C4-2B (cell line): ENCODE measurements at regions not wholly inside any gene's neighbourhood (a gene's known extent, or its start where the extent isn't known, plus 50 kb on each side); places are given as distances from the start of the nearest gene placed in this dataset.

Experiments used
- H3K27ac ChIP-seq: fragments of 450-650 bp; 2 replicates; pipeline ENCODE4 v1.5.1; 2017
- ZFX ChIP-seq: fragments of 450-650 bp; IDR thresholded peaks from 2 replicates; pipeline ENCODE4 v1.6.1; 2017
- TF ChIP-seq, protein P1 (sequence below): fragments of 450-650 bp; conservative IDR thresholded peaks from 2 replicates; pipeline ENCODE4 v1.5.1; 2017; ENCODE audit warnings: mild to moderate bottlenecking

- no peak for TF ChIP-seq ZFX
- no peak overlapping the region for H3K27ac ChIP-seq
Measured at GRCh38 chr15:96020797-96021196, 309.7 kb upstream of the NR2F2 start.

GRCh38 chr15:96023081-96023480 lies 307.4 kb upstream of the NR2F2 start:
- no peak for TF ChIP-seq ZFX
- TF ChIP-seq, protein P1, sequence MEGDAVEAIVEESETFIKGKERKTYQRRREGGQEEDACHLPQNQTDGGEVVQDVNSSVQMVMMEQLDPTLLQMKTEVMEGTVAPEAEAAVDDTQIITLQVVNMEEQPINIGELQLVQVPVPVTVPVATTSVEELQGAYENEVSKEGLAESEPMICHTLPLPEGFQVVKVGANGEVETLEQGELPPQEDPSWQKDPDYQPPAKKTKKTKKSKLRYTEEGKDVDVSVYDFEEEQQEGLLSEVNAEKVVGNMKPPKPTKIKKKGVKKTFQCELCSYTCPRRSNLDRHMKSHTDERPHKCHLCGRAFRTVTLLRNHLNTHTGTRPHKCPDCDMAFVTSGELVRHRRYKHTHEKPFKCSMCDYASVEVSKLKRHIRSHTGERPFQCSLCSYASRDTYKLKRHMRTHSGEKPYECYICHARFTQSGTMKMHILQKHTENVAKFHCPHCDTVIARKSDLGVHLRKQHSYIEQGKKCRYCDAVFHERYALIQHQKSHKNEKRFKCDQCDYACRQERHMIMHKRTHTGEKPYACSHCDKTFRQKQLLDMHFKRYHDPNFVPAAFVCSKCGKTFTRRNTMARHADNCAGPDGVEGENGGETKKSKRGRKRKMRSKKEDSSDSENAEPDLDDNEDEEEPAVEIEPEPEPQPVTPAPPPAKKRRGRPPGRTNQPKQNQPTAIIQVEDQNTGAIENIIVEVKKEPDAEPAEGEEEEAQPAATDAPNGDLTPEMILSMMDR, result no peak
- no peak overlapping the region for H3K27ac ChIP-seq

DNA sequence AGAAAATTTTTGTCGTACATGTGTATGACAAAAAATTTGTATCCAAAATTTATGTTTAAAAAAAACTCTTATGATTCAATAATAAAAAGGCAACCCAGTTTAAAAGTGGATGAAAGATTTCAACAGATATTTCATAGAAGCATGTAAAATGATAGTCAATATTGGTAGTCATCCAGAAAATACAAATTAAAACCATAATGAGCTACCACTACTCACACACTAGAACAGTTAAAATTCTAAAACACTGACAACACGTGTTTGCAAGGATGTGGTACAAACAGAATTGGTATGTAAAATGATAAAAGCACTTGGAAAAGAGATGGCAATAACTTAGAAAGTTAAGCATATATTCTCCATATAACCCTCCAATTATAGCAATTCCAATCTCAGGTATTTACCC lies 303.0 kb upstream of the NR2F2 start:
- no peak overlapping the region for H3K27ac ChIP-seq
- no peak for TF ChIP-seq ZFX
- TF ChIP-seq, protein P1, result no peak

- H3K27ac ChIP-seq, result peak overlapping the region; percentile 40; the same call in 1 of the 2 replicates
- TF ChIP-seq, protein P1, result peak; percentile 24
- no peak for TF ChIP-seq ZFX
Measured at GRCh38 chr15:96028620-96029019, 301.9 kb upstream of the NR2F2 start.

DNA sequence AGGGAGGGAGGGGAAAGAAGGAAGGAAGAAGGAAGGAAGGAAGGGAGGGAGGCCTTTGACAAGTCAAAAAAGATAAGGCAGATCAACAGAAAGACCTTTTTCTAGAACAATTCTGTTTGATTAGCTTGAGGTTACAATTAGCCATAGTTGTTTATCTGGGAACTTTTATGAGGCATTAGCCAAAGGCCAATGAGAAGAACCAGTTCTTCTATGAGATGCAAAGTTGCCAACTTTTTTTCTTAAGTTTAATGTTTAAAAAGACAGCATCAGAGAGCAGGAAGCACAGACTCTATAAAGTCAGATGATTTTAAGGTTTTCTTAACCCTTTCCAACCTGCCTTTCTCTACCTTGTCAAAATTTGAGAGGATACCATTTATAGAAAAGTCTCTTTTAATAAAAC lies 301.3 kb upstream of the NR2F2 start:
- no peak overlapping the region for H3K27ac ChIP-seq
- TF ChIP-seq, protein P1, result no peak
- no peak for TF ChIP-seq ZFX

- H3K27ac ChIP-seq, result no peak overlapping the region
Measured at GRCh38 chr15:96031426-96032110, 298.9 kb upstream of the NR2F2 start.

DNA sequence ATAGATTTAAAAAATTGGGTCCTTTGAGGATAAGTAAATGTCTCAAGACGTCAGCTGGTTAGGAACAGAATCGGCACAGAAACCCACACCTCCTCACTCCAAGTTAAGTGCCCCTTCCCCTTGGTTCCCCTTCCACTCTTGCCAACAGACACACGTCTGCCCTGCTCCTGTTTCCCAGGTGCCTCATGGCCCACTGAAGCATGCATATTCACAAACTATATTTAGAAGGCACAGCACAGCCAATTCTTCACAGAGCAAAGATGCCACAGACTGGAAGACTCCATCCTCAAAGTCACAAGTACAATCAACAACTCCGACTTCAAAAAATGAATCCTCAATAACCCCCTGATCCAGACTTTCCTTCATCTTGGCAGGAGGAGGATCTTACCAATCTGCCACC lies 295.4 kb upstream of the NR2F2 start:
- TF ChIP-seq, protein P1, result no peak
- H3K27ac ChIP-seq, result no peak overlapping the region

More at GRCh38 chr15:96031426-96032110, 298.9 kb upstream of the NR2F2 start:
- TF ChIP-seq, protein P1, result no peak
- TF ChIP-seq ZFX, result no peak

DNA sequence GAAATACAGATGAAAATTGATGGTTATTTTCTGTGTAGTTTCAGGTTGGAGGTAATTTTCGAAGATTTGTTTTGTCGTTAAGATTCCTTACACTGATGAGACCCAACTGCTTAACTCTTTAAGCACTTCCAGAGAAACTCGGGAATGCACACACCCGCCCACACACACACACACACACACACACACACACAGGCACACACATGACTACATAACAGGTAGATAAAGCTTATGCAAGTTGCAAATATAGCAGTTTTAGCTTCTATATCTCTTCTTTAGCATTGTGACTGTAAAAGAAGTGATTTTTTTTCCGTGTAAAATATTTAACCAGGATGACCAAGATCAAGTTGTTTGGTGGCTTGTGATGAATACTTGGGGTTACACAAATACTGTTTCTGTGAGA lies 294.9 kb upstream of the NR2F2 start:
- H3K27ac ChIP-seq, result no peak overlapping the region
- TF ChIP-seq, protein P1, result no peak
- no peak for TF ChIP-seq ZFX
